Activated CD4-positive, CD25-positive, alpha-beta regulatory T cell treated with anti-CD3 and anti-CD28 coated beads, Interleukin-2, amount 50 U/mL, for 24 hours (primary cell): ENCODE measurements at regions not wholly inside any gene's neighbourhood (a gene's known extent, or its start where the extent isn't known, plus 50 kb on each side); places are given as distances from the start of the nearest gene placed in this dataset.

Experiments
- ATAC-seq, 2 donors: fragments of 150-1000 bp; cut with Tn5 transposase; one replicate each; pipeline ENCODE4 v1.10.0; 2021; ENCODE audit warnings: mild to moderate bottlenecking in 1 of 2, moderate library complexity in 1 of 2

DNA sequence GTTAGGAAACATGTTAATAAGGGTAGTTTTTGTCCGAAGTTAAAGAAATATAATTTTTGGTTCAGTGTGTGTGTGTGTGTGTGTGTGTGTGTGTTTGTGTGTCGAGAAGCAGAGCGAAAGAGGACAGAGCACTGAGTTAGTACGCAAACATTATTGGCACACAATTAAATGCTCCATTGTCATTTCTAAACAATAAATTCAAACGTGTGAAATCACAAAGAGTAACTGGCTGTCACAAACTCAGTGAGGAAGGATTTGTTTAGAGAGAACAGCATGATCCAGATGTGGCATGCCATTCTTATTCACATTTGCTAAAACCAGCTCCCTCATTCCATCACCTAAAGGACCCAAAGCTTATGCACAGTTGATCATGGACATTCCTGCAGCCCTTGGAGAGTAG is 970.8 kb downstream of the DTWD2 start:
- ATAC-seq = no peak

DNA sequence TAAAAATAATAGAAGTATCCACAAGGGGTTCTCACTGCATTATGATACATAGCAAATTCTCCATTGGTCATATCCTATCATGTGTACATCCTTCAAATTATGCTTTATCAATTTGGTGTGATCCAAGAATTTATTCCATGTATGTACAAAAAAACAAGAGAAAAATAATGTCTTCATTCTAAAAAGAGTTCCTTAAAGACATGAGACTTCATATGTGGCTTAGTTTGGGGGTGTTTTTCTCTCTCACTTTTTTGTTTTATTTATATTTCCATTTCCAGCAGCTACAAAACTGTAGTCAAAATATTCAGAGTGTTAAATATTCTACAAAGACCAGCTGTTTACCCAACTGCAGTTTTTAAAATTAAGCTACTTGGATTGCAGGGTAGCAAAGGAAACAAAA is 972.0 kb downstream of the DTWD2 start:
- no peak for ATAC-seq

DNA sequence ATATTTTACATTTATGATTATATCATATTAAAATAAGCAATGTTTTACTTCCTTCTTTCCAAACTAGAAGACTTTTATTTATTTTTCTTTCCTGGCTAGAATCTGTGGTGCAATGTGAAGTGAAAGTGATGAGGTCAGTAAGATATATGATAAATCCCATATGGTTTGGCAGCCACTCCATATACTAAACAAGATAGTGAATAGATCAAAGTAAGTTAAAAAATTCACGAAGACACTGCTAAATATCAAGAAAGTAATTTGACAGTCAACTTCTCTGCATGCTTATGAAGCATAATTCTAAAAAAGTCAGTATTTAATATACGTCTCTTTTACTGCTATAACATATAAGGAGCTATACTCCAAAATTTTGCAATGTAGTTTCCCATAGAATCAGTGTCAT is 972.8 kb downstream of the DTWD2 start:
- no peak for ATAC-seq

DNA sequence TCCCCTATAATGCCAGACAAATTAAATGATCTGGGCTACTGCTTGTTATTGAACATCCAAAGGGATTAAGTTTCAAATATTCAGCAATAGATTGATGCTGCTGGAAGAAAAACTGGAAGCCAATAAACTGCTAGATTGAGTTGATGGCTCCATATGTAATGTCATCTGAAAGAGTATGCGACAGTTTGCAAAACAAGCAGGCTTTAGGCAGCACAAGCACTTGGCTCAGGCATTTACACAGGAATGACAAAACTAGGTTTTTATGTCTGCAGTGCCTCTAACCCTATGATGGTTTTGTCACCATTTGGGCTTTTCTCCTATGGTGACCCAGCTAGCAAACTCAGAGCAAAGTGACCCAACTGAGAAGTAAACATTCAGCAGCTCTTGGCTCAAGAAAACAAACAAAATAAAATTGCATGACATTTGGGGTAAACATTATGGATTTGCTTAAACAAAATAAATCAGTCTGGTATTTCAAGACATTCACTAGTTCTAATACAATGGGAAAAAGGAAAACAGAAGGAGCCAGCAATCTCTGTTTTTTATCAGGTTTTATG is 978.5 kb downstream of the DTWD2 start:
- no peak for ATAC-seq

DNA sequence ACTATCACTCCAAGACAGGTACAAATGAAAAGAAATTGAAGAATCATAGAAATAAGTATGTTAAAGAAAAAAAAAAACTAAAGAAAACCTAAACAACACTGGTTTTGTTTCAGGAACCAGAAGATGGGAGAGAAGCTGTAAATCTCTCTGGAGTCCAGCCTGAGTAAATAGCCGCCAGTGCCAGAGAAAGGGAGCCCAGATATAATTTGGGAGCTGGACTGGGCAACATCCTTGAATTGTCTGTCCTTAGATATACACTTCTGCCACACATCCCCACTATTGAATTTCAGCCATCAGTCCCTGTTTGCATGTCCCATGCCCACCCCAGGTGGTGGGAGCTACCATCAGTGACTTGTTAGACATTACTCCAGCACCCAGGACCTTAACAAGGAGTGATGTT is 979.6 kb downstream of the DTWD2 start:
- no peak for ATAC-seq

DNA sequence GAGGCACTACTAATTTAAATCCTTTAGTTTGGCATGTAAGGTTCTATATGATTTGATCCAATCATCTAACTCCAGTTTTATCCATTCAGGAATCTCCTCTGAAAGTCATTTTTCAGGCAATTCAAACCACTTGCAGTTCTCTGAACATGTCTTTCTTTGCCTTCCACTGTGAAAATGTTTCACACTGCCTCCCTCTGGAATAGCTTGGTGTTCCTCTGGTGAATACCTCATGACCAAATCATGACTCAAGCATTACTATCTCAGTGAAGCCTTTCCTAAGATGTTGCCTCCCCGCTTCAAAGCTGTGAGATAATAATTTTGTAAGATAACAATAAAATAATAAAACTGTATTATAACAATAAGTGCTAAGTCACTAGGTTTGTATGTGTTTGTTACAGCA is 981.1 kb downstream of the DTWD2 start:
- ATAC-seq = no peak

DNA sequence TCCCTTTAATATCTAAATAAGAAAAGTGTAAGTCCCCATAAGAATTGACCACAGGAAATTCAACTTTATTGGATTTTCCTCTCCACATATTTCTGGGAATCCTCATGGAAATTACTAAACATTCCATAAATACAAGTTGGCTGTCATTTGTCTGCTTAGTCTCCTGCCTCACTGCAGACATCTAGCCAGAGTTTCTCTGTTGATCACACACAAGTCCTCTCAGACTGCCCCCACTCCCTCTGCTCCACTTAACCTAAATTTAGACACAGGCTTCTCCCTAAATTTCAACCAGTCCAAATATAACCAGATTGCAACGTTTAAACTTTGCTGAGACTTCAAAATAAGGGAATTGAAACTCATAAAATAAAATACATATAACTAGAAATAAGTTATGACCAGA is 982.1 kb downstream of the DTWD2 start:
- ATAC-seq = no peak

DNA sequence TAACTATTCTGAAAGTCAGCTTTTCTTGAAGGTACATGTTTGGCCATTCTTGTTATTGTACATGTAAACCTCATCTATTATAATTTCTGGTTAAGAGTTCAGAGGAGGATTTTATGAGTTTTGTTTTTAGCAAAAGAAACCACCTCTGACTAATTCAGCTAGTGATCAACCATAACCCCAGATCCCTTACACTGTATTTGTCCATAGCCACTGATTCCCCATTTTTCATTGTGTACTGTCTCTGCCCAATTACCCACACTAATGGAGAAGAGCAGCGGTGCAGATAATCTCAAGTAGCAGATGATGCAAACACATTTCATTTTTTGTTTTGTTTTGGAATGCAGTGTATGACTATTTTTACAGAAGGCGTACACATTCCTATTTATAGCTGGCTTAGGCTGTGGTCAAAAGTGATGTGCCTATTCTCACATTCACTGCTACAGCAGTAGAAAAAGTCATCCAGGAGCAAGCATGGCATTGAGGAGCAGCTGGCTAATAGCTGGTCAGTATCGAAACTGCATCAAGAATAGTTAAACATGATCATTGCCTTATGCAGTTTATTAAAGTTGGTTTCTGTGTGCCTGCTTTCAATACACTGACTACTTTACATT is 988.3 kb downstream of the DTWD2 start:
- no peak for ATAC-seq

DNA sequence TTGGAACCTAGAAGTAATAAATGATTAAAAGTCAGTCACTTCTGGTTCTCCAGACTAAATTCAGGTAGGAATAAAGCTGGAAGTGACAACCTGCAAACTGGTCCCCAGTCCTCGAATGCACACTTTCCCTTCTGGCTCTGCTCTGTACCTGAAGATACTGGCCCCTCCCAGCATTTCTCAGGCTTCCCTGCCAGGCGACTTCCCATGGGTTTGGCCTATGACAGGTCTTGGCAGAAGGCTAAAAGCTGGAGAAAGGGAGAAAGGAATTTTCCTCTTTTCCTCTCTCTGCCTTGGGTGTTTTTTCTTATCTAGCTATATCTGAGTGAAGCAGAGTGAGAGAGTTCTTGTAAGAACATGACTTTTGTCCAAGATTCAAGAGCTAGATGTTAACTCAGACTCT is 1005.7 kb downstream of the DTWD2 start:
- ATAC-seq = no peak

DNA sequence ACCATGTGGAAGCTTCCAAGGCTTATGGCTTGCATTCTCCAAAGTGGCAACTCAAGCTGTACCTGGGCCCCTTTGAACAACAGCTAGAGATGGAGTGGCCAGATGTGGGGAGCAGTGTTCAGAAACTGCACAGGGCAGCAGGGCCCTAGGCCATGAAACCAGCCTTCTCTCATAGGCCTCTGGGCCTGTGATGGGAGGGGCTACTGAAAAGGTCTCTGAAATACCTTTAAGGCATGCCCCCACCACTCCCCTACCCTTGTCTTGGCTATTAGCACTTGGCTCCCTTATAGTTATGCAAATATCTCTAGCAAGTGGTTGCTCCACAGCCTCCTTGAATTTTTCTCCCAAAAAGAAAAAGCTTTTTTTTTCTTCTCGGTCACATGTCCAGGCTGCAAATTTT is 1014.6 kb downstream of the DTWD2 start:
- no peak for ATAC-seq

DNA sequence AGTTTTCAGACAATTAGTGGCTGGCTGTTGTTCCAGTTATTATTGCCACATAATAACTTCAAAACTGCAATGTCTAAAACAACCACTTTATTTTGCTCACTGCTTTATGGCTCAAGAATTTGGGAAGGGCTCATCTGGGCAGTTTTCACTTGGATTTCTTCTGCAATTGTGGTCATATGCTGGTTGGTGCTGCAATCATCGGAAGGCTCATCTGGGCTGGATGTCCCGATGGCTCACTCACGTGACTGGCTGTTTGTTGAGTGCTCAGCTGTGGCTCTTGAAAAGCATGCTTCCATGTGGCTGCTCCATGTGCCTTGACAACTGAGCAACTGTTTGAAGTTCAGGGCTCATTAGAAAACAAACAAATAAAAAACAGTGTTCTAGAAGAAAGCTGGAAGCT is 1032.5 kb downstream of the DTWD2 start:
- ATAC-seq = no peak

DNA sequence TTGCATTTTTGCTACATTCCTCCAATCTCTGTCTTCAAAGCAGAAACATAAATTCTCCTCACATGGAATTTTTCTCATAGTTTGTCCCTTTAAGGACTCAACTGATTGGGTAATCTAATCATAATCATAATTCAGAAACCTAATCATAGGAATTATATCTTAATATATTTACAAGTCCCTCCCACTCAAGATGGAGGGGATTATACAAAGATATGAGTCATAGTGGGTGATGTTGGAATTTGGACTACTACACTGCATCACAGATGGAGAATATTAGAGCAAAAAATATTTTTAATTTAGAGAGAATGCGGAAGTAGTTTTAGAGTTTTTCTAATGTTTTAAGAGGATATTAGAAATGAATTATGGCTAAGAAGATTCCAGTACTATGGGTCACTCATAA is 1034.0 kb downstream of the DTWD2 start:
- no peak for ATAC-seq

DNA sequence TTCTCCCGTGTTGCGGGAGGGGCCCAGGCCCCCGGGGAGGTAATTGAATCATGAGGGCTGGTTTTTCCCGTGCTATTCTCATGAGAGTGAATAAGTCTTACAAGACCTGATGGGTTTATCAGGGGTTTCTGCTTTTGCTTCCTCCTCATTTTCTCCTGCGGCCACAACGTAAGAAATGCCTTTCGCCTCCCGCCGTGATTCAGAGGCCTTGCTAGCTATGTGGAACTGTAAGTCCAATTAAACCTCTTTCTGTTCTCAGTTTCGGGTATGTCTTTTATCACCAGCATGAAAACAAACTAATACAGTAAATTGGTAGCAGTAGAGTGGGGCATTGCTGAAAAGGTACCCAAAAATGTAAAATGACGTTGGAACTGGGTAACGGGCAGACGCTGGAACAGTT is 1035.1 kb downstream of the DTWD2 start:
- no peak for ATAC-seq

DNA sequence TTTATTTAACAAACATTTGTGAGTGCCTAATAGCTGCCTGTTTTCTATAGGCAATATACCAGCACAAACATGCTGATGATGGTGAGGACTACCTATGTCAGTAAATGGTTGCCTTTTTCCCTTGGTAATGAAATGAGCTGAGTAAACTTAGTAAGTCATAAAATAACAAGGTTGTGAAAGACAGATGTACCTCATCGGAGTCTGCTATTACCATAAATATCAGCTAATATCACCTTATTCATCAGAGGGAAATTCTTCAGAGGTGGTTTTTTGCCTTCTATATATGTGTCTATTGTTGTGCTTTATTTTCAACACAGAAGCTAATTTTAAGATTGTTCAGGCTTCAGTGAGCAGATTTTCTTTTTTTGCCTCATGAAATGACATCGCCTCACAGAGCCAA is 1040.5 kb downstream of the DTWD2 start:
- ATAC-seq = no peak

DNA sequence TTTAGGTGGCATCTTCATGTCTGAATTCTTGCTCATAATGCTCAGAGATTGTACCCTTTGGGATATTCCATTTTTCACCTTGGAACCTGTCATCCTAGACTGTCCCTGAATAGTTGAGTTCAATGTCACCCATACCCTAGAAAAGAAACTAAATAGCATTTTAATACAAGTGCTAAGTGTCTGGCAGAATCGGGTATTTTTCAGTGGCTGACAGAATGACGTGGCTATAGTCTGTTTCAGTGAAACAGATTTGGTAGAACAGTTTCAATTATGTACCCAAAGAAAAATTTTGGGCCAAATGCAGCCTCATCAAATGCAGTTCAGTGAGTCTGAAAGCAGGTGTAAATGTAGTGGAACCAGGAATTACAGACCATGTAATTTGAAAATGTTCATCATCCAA is 1041.2 kb downstream of the DTWD2 start:
- ATAC-seq = no peak

DNA sequence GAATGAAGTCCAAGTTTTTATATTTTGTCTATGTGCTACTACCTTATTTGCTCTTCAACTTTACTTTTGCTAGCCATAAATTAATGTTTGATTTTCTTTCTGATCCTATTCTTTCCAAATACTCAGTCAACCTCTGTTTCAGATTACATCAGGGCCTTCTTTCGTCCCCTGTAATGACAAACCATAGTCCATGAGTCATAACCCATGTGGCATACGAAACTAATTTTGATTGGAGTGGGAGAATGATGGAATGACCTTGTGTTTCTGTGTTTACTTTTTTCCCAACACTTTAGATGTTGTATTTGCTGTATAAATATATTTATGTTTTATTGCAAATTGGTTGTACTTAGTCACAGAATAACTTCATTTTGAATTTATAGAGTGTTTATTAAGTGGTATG is 1043.1 kb downstream of the DTWD2 start:
- no peak for ATAC-seq

DNA sequence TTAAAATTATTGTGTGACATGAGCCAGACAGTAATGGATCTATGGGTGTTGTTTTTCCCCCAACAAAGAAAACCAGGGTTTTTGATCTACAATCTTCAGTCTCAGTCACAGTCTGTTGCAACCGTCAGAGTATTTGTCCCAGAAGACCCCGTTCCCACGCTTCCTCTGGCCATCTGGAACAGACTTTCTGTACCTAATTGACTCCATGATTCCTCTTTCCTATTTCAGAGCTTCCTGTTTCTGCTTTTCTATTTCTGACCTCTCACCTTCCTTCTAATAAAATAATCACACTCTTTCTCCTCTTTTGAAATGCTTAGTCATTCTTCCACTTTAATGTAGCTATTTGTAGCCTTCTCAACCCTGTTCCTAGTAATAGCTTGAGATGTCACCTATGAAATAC is 1044.8 kb downstream of the DTWD2 start:
- ATAC-seq = no peak

DNA sequence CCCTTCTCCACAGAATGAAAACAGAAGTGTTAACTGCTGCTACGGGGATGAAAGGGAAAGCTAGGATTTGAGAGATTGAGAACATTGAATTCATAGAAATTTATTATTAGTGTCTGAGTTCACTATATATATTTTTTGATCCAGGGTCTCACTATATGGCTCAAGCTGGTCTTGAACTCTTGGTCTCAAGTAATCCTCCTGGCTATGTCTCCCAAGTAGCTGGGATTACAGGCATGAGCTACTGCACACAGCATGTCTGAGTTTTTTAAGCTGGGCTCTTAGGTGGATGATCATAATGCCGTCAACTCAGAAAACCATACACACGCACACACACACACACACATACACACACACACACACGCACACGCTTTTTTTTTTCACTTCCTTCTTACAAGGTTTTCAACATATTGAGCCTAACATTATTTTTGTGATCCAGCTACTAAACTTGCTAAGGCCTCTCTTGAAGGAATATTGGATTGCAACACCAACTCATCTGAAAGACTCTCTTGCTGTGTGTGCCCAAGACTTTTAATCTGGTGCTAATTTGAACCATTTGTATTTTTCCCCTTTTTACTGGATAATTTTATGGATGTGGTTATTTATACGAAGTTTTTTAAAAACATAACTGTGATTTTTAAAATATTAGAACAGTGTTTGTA is 1045.4 kb downstream of the DTWD2 start:
- ATAC-seq = no peak

DNA sequence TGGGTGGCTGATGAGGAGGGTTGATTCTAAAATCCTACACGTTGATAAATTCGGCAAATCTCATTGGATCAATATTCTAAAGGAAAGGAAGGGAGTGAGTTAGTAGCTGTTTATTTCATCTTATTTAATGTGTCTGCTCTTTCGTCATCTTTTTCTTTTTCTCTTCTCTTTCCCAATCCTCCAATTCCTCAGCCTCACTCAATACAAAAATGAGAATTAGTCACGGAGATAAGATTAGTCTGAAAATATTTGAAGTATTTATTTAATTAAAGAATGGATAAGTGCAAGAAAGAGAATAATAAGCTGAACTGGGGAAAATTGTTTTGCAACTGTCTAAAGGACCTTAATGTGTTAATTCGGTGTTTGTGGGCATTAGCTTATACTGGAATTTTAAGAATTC is 1095.1 kb downstream of the DTWD2 start:
- no peak for ATAC-seq

DNA sequence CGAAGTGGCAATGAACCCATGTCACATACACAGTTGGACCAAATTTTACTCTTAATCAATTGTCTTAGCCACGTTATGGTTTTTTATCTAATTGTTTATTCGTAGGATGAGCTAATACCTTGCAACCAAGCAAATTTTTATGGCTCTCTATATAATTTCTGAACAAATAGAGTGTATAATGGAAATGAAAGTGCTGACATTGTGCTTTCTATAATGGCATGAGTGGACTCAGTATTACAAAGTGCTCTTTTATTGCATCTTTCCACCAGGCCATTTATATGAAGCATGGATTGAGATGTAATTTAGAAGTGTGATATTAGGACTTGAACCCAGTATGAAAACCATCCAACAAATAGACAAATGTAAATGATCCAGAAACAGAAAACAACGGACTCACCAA is 1096.0 kb downstream of the DTWD2 start:
- ATAC-seq = no peak

DNA sequence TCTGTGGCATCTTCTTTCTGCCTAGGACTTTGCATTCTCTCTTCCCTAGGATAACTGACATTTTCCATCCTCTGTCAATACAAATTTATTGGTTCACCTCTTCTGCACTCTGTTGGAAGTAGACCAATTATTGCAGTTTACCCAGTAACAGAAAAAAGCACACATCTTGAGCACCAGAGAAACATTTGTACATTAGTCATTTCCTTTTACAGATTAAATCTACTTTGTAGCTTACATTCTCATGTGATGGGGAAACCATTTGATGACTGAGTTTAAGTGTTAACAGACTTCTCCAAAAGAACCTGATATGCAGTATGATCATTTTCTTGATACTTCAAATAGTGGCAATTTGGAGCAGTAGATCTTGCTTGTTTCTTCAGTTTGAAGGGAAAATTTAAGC is 1098.8 kb downstream of the DTWD2 start:
- no peak for ATAC-seq

DNA sequence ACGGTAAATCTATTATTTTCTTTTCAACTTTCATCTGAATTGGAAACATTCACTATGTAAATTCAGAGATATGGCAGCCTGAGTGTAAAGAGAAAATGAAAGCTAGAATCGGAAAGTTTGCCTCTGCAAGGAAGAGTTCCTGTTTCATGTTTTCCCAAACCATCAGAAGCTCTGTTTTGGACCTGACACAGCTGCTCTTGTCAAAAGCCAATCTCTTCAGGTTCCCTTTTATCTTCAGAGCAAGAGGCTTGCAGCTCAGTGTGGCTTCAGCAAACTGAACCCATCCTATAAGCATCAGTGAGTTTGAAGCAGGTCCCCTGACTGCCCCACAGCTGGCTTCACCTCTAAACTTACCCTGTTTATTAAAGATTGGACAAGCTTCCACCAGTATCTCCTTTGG is 1099.7 kb downstream of the DTWD2 start:
- ATAC-seq = no peak

DNA sequence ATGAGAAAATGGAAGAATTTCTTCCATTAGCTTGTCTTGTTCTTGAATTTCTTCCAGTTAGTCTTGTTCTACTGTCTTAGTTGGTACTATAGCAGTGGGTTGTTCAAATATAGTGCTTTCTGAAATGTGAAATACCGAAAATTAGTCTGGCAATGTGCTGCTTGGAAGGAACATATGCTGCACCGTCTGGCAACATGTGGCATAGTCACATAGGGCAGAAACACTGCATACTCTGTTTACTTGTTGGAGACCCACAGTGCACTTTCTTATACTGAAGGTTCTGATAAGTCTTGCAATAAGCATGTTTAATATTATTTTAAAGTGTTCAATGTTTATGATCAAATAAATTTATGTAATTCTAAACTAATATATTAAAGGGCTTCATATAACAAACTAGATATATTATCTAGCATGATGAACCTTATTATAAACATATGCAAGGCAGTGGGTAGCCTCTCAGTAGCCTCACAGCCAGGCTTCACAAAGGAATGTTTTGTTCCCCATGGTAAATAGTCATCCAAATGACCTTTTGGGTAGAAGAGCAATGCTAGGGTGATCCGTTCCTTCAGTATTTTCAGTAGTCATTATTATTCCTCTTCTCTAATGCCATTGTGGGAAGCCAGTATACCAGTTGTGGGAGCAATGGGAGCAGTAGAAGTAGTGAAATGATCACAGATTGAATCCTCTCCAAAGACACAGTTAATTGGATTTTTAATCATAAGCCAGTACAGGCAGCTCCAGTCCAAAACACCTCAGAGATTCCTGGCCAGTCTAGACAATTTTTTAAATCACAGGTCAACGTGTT is 1106.7 kb downstream of the DTWD2 start:
- ATAC-seq = no peak

DNA sequence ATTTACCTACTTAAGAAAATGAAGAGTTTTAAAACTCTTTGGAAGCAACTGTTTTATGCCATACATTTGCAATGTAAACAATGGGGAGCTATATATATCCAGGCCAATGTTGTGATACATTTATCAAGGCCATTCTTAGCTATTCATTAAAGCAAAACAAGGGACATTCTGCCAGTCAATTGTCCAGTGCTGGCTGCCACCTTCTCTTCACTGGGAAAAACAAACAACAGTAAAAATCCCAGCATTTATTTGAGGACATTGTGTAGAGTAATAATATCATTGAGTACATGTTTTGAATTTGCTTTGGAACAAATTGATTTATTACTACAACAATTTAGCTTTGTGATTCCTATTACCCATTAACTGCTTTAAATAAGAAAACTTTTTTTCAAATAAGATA is 1107.4 kb downstream of the DTWD2 start:
- no peak for ATAC-seq
